Stimulated activated CD8-positive, alpha-beta memory T cell treated with anti-CD3 and anti-CD28 coated beads, Interleukin-7, amount 100 ng/mL, for 24 hours (primary cell): ENCODE measurements at regions not wholly inside any gene's neighbourhood (a gene's known extent, or its start where the extent isn't known, plus 50 kb on each side); places are given as distances from the start of the nearest gene placed in this dataset.
"Not testable (repeated sequence)": the region's sequence is repeated elsewhere in the genome, so short reads cannot be mapped to it uniquely, and the experiment has no call there.

ENCODE experiments used
- DNase-seq: peaks from one replicate; pipeline ENCODE4 v3.0.0-alpha.2; 2020; ENCODE audit warnings: low read depth

- no peak for DNase-seq
Measured at GRCh38 chr2:226164512-226164911, 635.1 kb downstream of the IRS1 start.

GRCh38 chr2:226160617-226161016, 639.0 kb downstream of the IRS1 start:
- not testable (repeated sequence) for DNase-seq

- no peak for DNase-seq
Measured at GRCh38 chr2:226159875-226160479, 639.6 kb downstream of the IRS1 start.

- no peak for DNase-seq
Measured at GRCh38 chr2:226158940-226159339, 640.7 kb downstream of the IRS1 start.

- no peak for DNase-seq
Measured at GRCh38 chr2:226158229-226158628, 641.4 kb downstream of the IRS1 start.

GRCh38 chr2:226155093-226155875, 644.3 kb downstream of the IRS1 start:
- DNase-seq: no peak

GRCh38 chr2:226154610-226155009, 645.0 kb downstream of the IRS1 start:
- no peak for DNase-seq

GRCh38 chr2:226153553-226153952, 646.1 kb downstream of the IRS1 start:
- DNase-seq: no peak

- no peak for DNase-seq
Measured at GRCh38 chr2:226151157-226151556, 648.5 kb downstream of the IRS1 start.

GRCh38 chr2:226143091-226143490, 656.5 kb downstream of the IRS1 start:
- no peak for DNase-seq

GRCh38 chr2:226142463-226142862, 657.2 kb downstream of the IRS1 start:
- no peak for DNase-seq

- DNase-seq: no peak
Measured at GRCh38 chr2:226140594-226140993, 659.0 kb downstream of the IRS1 start.

GRCh38 chr2:226139759-226140158, 659.9 kb downstream of the IRS1 start:
- DNase-seq: no peak

- DNase-seq: no peak
Measured at GRCh38 chr2:226137201-226137811, 662.3 kb downstream of the IRS1 start.

GRCh38 chr2:226136739-226137138, 662.9 kb downstream of the IRS1 start:
- DNase-seq: no peak

GRCh38 chr2:226135861-226136548, 663.6 kb downstream of the IRS1 start:
- DNase-seq: no peak

- no peak for DNase-seq
Measured at GRCh38 chr2:226132323-226133215, 667.1 kb downstream of the IRS1 start.

- no peak for DNase-seq
Measured at GRCh38 chr2:226131299-226131784, 668.3 kb downstream of the IRS1 start.

- DNase-seq: no peak
Measured at GRCh38 chr2:226130192-226130591, 669.4 kb downstream of the IRS1 start.

- DNase-seq: no peak
Measured at GRCh38 chr2:226127682-226128081, 671.9 kb downstream of the IRS1 start.

- no peak for DNase-seq
Measured at GRCh38 chr2:226126104-226126503, 673.5 kb downstream of the IRS1 start.
